Stimulated activated CD8-positive, alpha-beta memory T cell treated with anti-CD3 and anti-CD28 coated beads, Interleukin-12 subunit alpha, Interleukin-12 subunit beta, amount 100 ng/mL, for 1 hour (primary cell): ENCODE measurements at regions not wholly inside any gene's neighbourhood (a gene's known extent, or its start where the extent isn't known, plus 50 kb on each side); places are given as distances from the start of the nearest gene placed in this dataset.

Source experiments
- DNase-seq: peaks from one replicate; pipeline ENCODE4 v3.0.0-alpha.2; 2020; ENCODE audit warnings: low read depth

DNA sequence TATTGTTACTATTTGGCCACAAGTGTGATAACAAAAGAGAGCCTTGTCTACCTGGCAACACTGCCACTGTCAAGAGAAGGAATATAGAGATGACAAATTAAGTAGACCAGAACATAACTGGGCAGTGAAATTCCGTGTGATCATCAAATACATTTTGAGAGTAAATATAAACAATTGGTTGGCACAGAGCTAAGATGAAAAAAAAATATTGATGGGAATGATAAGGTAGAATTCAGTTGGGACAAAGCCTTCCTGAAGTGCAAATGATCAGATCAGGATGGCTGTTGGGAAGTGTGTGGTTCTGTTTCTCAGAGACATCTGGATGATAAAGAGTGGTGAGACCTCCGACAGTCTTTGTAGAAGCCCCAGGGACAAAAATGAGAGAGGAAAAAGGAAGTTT, 205.5 kb upstream of the CAMK1G start:
- no peak for DNase-seq

DNA sequence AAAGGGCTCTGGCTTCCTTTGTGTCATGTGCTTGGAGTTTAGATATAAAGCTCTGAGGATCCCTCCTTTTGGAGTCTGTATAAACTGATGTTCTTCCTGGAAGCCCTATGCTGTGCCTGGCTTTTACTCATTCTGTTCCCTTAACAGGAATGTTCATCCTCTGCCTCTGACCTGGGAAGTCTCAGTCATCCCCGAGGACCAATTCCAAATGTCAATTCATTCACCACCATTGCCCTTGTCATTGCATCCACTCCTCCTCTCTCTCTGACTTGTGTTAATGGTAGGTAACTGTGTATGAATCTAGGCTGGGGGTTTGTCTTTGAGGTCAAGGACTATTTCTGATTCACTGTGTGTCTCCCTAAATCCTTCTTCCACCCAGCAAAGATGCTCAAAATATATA, 204.2 kb upstream of the CAMK1G start:
- DNase-seq: no peak

DNA sequence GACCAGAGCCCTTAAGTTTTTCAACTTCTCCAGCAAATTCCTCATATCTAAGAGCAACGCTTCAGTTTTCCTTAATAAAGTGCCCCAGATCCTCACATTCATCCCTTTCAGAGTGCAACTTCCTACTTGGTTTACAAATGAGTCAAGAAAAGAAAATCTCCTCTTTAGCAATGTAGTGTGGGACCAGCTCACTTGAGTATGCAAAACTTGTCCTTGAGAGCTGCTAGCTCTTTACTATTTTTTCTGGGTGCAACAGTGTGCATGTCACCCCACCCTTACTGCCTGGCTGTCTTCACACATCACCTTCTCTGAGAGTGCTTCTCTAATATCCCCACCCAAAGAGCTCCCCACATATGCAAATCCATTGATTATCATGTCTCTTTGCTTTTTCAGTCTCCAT, 203.1 kb upstream of the CAMK1G start:
- DNase-seq: no peak

DNA sequence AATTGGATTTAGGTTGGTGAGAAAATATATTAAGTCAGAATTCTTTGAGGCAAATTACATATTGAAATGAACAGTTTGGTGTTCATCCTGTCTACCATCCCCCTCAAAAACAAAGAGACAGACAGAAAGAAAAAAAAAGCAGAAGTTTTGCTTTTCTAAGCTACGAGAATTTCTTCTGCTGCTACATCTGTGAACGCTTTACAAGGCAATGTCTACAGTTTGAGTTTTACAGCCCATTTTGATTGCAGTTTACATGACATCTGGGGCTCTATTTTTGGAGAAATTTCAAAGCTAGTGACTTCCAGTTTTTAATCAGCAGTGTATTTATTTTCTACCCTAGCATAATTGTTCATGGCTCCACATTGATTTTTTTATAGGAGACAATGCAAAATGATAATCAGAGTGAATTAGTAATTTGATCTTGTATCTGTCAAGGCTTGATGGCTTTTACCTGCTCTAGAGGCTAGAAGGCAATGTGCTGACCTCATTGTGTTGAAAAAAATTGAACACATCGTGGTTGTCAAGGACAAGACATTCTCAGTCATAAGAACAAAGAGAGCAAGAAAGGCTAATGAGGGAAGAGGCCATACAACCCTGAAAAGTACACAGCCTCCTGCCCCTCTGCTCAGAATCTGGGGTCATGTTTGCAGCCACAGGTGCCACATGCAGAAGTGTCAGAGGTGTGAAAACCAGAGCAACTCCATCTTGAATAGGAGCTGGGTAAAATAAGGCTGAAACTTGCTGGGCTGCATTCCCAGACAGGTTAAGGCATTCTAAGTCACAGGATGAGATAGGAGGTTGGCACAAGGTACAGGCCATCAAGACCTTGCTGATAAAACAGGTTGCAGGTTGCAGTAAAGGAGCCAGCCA, 201.0 kb upstream of the CAMK1G start:
- no peak for DNase-seq

DNA sequence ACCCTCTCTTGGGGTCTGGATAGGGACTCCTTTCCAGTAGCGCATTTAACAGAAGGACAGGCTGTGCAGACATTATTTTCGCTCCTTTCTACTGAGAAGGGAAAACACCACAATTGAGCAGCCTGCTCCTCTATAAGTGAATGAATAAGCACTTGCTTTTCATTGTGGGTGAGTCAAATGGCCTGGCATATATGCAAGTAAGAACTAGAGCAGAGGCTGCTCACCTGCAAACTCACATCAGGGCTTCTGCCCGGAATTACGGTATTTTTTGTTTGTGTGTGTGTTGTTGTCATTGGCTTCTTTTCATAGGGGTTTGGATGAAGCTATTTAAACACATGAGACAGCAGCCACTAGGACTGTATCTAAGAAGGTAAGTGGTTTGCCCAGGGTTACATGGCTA, 200.1 kb upstream of the CAMK1G start:
- no peak for DNase-seq

DNA sequence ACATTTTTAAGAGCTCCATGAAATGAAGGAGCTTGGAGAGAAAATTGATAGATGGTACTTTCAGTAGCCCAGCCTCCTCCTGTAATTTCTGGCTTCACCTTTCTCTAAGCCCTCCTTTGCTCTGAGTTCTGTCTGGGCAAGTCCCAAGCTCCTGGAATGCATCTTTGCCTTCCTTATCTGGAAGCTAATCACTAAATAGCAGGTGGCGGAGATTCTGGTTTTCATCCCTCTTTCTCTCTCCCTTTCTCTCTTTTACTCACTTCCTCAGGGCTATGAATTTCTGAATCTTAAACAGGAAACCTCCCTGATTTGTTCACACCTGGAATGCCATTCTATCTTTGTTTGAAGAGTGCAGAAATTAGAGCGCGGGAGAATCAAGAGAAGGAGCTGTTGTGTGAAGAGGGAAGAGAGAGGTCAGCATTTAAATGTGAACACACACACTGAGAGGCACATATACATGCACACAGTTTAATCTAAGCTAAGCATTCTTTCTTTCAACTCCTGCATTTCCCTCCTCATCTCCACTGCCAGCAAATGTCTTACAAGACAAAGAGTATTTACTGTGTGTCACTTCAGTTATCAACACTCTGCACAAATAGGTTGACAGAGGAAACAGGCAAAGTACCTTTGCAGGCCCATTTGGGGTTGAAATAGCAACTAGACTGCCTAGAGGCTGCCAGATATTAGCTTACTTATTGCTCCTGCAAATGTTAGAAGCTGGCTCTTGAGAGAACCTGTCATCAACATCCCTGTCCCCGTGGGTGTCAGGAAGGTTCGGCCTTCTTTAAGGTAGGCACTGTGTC, 199.4 kb upstream of the CAMK1G start:
- no peak for DNase-seq

DNA sequence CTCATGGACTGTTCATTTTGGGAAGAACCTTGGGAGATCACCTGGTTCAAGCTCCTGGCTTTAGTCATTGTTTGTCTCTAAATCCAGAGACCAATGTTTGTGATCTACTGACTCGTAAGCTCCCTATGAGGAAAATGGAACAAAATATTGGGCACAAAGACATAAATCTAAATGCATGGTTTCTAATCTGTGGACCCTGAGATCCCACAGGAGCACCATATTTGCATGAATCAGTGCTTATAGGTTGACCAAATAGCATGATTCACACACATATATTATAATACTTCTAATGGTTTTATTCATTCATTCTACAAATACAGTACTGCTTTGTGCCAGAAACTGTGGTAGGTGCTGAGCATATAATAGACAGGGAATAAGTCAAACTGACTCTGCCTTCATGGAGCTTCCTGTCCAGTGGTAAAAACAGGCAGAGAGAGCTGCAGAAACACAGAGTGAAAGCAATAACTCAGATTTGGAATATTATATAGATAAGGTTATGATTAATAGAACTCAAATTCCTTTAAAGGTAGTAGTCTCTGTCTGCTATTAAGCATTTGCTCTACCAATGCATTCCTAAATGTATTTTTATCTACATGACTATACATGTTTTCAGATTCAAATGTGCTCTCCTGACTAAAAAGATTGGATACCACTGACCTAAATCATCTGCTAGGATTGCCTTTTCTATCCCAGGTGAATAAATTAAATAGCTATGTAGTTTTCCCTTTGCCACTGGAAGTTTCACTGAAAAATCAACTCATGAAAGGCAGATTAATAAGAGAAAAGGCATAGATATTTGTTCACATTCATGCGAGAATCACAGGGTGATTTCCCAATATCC, 198.6 kb upstream of the CAMK1G start:
- DNase-seq: no peak

DNA sequence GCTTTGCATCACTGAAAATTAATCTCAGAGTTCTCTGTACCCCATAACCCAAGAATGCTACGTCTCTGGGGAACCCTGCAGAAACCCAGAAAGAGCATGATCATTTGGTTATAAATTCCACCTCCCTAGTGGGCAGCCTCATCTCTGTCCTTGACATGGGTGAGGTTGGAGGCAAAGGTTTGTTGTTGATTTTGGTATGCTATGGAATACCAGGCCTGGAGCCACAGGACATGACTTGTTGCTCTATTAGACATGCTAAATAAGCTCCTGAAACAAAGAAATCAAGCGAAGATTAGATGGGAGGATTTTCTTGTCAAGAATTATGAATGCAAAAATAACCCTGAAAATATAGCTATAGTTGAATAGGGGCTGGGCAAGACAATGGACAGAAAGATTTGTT, 197.4 kb upstream of the CAMK1G start:
- no peak for DNase-seq

DNA sequence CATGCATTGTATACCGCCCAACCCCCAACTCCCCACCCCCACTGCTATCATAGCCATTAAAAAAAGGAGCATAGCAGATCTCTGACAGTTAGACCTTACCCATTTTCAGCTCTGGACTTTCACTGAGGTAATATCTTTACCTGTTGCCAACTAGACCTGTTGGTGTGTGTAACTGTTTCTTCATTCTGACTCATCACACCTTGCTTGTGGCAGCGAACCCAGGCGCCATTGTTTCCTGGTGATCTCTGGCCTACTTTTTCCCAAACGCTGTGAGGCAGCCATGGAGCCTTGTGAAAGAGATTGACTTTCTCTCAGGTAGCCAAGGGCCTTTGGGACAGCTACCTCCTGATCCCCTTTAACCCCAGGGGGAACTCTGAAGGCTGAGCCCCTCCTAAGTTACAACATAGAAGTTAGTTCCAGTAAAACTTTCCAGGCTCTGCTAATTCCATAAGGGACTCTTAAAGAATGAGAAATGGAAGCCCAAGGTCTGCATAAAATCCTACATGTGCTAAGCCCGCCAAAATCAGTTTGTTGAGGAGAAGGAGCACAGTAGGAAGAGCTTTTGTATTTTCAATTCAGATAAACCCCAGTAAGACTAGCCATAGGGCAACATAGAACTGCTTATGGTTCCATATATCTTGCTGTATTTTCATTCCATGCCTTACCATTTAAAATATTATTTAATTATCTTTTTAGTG, 196.1 kb upstream of the CAMK1G start:
- no peak for DNase-seq

DNA sequence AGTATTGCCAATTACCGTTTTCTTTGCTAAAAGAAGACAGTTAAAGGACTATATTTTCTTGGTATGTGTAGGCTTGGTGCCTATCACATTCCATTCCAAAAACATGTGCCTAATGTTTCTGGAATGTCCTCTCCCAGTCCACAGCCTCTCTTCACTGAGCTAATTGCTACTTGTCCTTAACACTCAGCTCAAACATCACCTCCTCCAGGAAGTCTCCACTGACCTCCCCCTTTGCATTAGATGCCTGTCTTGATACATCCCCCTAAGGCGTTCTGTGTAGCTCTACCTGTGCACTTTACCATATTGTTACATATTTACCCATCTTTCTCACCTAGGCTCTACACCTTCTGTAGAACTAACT, 195.6 kb upstream of the CAMK1G start:
- DNase-seq: no peak

DNA sequence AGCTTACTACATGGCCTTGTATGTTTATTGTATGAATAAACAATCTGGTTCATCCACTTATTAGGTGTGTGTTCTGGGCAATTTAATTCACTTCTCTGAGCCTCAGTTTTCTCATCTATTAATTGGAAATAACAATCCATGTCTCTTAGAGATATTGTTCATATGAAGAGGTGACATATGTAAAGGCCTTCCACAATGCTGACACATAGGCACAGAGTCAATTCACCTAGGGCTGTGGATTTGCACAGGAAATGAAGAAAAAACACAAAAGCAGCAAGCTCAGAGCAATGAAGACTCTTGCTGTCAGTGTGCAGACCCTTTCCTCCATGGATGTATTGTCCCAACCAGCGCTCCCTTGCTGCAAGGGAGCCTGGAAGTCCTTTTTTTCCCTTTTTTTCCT, 195.2 kb upstream of the CAMK1G start:
- no peak for DNase-seq

DNA sequence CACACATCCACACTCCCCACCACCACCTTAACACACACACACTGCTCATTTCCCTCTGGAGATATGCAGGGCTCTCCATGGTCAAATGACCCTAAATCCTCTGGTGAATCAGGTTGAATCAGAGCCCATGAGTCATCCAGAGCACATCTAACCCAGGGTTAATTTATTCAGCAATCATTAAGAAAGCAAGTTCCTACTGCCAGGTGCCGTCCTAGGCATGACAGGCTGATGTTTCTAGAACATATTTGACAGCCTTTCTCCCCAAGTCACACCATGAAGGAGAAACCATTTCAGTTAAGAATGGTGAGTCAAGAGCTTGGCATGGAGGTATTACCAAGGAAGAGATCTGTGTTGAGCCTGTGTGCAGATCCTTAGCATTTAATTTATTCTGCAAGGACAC, 194.3 kb upstream of the CAMK1G start:
- DNase-seq: no peak

DNA sequence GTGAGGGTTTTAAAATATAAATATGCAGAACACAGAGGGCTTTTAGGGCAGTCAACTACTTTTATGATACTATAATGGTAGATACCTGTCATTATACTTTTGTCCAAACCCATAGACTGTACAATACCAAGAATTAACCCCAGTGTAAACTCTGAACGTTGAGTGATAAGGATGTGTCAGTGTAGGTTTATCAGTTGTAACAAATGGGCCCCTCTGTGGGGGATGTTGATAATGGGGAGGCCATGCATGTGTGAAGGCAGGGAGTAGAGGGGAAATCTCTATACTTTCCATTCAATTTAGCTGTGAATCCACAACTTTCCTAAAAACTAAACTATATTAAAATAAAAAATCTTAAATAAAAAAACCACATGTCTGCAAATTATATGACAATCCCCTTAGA, 193.5 kb upstream of the CAMK1G start:
- DNase-seq: no peak

DNA sequence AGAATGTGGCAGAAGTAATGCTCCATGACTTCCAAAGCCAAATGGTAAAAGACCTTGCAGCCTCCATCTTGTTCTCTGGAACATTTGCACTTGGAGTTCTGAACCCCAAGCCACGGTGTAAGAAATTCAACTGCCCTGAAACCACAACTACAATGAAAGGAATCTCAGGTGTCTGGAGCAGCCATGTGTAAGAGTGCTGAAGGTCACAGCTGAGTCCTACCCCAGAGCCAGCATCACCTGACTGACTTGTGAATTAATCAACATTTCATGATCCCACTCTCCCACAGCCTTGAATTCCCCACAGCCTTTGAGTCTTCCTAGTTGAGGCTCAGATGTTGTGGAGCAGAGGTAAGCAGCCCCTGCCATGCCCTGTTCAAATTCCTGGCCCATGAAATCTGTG, 192.8 kb upstream of the CAMK1G start:
- DNase-seq: no peak

DNA sequence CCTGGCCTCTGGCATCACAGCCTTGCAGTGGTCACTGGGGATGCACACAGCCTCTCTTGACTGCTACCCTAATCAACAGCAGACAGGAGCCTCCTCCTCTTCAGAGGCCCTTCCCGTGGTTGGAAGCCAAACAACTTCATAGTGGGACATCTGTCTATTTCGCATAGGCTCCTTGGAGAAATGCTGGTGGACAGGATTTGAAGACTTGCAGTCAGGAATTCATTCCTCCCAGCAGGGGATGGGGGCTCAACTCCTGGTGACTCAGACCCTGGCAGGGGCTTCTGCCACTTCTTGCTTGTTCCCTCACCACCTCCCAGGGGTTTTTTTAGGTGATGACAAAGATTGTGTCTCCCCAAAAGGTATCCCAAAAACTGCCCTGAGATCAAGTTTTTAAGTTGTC, 191.7 kb upstream of the CAMK1G start:
- DNase-seq: no peak

DNA sequence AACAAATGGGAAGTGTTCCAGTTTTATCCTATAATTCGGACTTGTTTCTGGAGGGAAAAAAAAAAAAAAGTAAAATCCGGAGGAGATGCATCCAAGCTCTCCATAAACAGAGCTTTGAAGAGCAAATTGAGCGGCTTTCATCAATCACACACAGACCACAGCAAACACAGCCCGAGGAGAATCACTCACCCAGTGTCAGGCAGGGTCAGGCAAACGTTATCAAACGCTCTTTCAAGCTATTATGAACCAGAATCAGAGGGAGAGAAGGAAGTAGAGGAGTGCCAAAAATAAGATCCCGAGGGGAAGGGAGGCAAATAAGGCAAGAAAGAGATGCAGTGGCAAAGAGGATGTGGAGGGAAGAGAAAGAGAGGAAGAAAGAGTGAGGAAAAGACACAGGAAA, 188.3 kb upstream of the CAMK1G start:
- no peak for DNase-seq

DNA sequence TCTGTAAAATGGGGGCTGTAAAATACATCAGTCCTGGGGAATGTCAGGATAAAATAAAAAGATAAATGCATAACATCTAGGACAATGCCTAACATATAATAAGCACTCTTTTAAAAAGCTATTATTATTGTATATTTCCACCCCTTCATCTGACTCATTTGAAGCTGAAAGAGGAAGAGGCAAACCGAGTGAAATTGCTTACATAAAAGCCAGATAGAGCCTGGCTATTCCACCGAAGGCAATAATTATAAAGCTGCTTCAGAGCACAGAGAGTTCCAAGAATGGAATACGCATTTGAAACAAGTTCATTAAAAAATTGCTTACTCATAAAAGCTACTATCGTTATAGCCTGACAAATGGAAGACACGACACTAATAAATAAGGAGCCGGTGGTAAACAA, 186.1 kb upstream of the CAMK1G start:
- no peak for DNase-seq

DNA sequence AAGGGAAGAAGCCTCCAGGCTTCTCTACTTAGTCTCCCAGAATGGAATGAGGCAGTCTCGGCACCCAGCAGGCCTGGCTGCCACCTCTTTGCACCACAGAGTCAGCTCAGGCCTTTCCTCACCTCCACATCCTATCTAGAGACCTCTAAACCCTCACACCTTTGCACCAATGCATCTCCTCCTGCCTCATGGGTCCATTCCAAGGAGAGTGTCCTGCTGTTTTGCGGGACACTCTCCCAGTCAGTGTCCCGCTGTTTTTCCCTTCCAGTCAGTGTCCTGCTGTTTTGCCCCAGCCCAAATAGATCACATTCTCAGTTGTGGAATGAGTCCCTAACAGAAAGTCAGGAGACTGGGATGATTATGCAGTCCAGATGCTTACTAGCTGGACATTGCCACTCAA, 185.6 kb upstream of the CAMK1G start:
- no peak for DNase-seq

DNA sequence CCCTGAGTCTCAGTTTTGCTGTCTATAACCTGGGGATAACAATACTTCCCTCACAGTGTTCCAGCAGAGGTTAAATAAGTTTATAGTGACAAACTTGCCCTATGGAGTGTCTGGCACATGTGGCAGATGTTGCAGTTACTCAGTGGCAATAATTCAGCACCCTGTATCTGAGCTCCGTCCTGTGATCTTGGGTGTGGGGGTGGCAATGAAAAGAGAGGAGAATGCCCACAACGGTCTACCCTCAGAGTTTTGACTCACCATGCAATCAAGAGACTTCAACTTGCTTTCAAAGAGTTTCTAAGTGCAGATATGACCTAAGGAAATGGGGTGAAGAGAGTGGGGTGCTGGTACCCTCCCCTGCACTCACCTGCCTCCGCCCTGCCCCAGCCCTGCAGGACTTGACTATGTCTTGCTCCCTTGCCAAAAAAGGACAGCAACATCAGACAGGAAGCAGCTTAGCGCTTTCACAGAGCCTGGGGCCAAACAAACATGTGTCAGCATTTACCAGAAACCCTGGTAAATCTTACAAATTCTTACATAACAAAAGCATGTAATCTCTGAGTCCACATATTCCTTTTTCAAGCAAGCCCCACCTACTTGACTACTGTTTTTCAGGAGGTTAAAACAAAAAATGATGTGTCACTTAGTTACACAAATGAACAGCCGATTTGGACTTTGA, 185.1 kb upstream of the CAMK1G start:
- DNase-seq: no peak

DNA sequence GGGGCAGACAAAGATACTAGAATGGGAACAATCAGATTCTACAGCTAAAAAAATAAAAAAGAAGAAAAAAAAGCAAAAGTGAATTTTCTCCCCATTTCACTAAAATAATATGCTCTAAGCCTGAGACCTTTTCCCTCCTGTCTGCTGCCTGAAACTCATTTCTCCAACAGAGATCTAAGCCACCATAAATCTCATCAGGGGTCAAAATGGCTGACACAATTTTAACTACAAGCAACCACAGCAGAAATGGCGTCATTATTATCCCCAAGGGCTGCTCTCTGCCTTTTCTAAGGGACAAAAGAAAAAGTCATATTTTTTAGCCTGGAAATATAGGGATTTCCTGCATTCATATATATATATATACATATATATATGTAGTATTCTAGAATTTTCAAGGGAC, 183.7 kb upstream of the CAMK1G start:
- no peak for DNase-seq
